MM.1S (cell line): ENCODE measurements at regions not wholly inside any gene's neighbourhood (a gene's known extent, or its start where the extent isn't known, plus 50 kb on each side); places are given as distances from the start of the nearest gene placed in this dataset.

Experiments used
- DNase-seq: peaks from one replicate; pipeline ENCODE4 v3.0.0-alpha.2; 2015
- H2AFZ ChIP-seq: fragments of 300-600 bp; sonication (generic); 2 replicates; pipeline ENCODE4 v1.6.0; 2016; ENCODE audit warnings: antibody characterized with exemption, low read length
- H3F3A ChIP-seq: fragments of 300-600 bp; sonication (generic); 2 replicates; pipeline ENCODE4 v1.6.1; 2016; ENCODE audit warnings: mild to moderate bottlenecking, antibody characterized with exemption, low read length, moderate library complexity, mixed read lengths; ENCODE audit not compliant: insufficient read depth
- H3K27ac ChIP-seq: fragments of 300-600 bp; sonication (generic); 2 replicates; pipeline ENCODE4 v1.5.1; 2016; ENCODE audit warnings: mild to moderate bottlenecking, low read length
- H3K27me3 ChIP-seq: fragments of 300-600 bp; sonication (generic); replicated peaks from 2 replicates; pipeline ENCODE4 v1.6.0; 2016; ENCODE audit warnings: low read length; ENCODE audit not compliant: insufficient read depth
- H3K36me3 ChIP-seq: fragments of 300-600 bp; sonication (generic); replicated peaks from 2 replicates; pipeline ENCODE4 v1.6.1; 2016; ENCODE audit warnings: mild to moderate bottlenecking, low read length, mixed read lengths; ENCODE audit not compliant: insufficient read depth
- H3K4me1 ChIP-seq: fragments of 300-600 bp; sonication (generic); 2 replicates; pipeline ENCODE4 v1.6.1; 2016; ENCODE audit warnings: low read length, mixed read lengths
- H3K4me2 ChIP-seq: fragments of 300-600 bp; sonication (generic); 2 replicates; pipeline ENCODE4 v1.6.0; 2016; ENCODE audit warnings: low read depth, low read length
- H3K4me3 ChIP-seq: fragments of 300-600 bp; sonication (generic); 2 replicates; pipeline ENCODE4 v1.5.1; 2016; ENCODE audit warnings: low read length, mixed read lengths
- H3K79me2 ChIP-seq: fragments of 300-600 bp; sonication (generic); 2 replicates; pipeline ENCODE4 v1.6.1; 2016; ENCODE audit warnings: mixed run types, low read length, mixed read lengths
- H3K9ac ChIP-seq: fragments of 300-600 bp; sonication (generic); 2 replicates; pipeline ENCODE4 v1.6.1; 2016; ENCODE audit warnings: low read length, mixed read lengths
- H3K9me2 ChIP-seq: fragments of 300-600 bp; sonication (generic); replicated peaks from 2 replicates; pipeline ENCODE4 v1.6.1; 2016; ENCODE audit warnings: mild to moderate bottlenecking, low read length, mixed read lengths; ENCODE audit not compliant: insufficient read depth
- H3K9me3 ChIP-seq: fragments of 300-600 bp; sonication (generic); replicated peaks from 2 replicates; pipeline ENCODE4 v1.6.1; 2016; ENCODE audit warnings: mild to moderate bottlenecking, low read length, mixed read lengths; ENCODE audit not compliant: insufficient read depth
- H4K20me1 ChIP-seq: fragments of 300-600 bp; sonication (generic); 2 replicates; pipeline ENCODE4 v1.6.1; 2016; ENCODE audit warnings: mild to moderate bottlenecking, low read length, moderate library complexity, mixed read lengths; ENCODE audit not compliant: insufficient read depth
- EZH2 ChIP-seq: fragments of 300-600 bp; sonication (generic); optimal IDR thresholded peaks from 2 replicates; pipeline ENCODE3; 2017; ENCODE audit warnings: low read depth, mild to moderate bottlenecking, antibody characterized with exemption, low read length, mixed read lengths
- EZH2phosphoT487 ChIP-seq: fragments of 300-600 bp; sonication (generic); IDR thresholded peaks from 2 replicates; pipeline ENCODE4 v1.6.1; 2018; ENCODE audit warnings: antibody characterized with exemption, low read length
- TF ChIP-seq, protein P1 (sequence below): fragments of 300-600 bp; sonication (generic); IDR thresholded peaks from 2 replicates; pipeline ENCODE4 v1.5.1; 2016; ENCODE audit warnings: antibody characterized with exemption, low read length, mixed read lengths

DNA sequence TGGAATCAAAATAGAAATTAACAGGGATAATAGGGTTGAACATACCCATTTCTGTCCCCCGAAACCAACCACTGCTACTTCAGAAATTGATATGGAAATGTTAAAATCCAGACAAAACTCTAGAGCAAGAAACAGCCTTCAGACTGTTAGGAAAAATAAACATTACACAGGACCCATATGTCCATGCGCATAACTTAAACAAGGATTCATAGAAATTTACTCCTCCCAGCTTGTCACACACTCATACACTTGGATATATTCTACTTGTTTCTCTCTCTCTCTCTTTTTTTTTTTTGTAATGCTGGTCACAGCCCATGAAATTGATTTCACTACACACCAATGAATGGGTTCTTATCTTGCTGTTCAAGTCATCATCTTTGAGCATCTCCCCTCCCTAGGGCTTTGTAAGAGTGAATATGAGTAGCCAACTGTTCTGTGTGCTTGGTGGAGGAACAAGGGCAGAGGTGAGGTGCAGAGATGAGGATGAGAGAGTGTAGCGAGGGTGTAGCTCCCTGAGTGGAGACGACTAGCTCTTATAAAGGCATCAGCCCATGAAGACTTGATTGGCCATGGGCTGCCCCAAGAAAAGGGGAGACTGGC is 61.8 kb upstream of the MLN start:
- H3K36me3 ChIP-seq = no peaks in the 10 kb centered on the region
- no peak overlapping the region for H3K9ac ChIP-seq
- H3K9me2 ChIP-seq = no peaks in the 10 kb centered on the region
- TF ChIP-seq EZH2 = no peak
- no peak for TF ChIP-seq EZH2phosphoT487
- TF ChIP-seq, protein P1, sequence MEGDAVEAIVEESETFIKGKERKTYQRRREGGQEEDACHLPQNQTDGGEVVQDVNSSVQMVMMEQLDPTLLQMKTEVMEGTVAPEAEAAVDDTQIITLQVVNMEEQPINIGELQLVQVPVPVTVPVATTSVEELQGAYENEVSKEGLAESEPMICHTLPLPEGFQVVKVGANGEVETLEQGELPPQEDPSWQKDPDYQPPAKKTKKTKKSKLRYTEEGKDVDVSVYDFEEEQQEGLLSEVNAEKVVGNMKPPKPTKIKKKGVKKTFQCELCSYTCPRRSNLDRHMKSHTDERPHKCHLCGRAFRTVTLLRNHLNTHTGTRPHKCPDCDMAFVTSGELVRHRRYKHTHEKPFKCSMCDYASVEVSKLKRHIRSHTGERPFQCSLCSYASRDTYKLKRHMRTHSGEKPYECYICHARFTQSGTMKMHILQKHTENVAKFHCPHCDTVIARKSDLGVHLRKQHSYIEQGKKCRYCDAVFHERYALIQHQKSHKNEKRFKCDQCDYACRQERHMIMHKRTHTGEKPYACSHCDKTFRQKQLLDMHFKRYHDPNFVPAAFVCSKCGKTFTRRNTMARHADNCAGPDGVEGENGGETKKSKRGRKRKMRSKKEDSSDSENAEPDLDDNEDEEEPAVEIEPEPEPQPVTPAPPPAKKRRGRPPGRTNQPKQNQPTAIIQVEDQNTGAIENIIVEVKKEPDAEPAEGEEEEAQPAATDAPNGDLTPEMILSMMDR = no peak
- H3K4me2 ChIP-seq = no peak overlapping the region
- no peaks in the 10 kb centered on the region for H3K79me2 ChIP-seq
- H2AFZ ChIP-seq = no peak overlapping the region
- H3K27ac ChIP-seq = no peak overlapping the region
- H4K20me1 ChIP-seq = no peaks in the 10 kb centered on the region
- no peak overlapping the region for H3K4me3 ChIP-seq
- no peak for DNase-seq
- H3K9me3 ChIP-seq = no peaks in the 10 kb centered on the region
- H3K4me1 ChIP-seq = peaks cover 18% of the 10 kb centered on the region
- H3K27me3 ChIP-seq = no peaks in the 10 kb centered on the region
- peaks cover 14% of the 10 kb centered on the region for H3F3A ChIP-seq

DNA sequence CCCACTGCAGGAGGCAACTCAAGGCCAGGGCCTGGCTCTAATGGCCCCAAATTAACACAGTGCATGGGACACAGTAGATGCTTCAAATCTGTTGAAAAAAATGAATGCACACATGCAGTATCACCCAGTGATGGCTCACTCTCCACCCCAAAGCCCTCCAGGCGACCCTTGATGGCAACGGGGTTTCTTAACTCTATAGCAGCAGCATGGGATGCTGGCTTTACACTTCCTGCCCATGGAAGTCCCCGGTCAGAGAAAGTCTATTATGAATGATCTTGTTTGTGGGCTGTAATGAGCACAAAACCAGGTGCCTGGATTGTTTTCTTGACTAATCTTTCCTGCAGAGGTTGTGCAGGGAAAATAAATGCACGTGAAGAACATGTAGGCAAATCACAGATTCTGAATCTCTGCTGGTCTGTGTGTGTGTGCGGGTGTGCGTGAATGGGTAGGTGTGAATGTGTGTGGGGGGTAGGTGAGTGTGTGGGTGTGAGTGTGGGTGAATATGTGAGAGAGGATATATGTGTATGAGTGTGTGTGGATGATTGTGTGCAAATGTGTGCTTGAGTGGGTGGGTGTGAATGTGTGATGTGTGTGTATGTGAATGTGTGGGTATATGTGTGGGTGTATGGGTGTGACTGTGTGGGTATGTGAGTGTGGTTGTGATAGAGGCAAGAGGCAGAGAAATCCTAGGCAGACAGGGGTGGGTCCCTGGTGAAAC is 60.1 kb upstream of the MLN start:
- H3K9me3 ChIP-seq = no peaks in the 10 kb centered on the region
- no peaks in the 10 kb centered on the region for H3K79me2 ChIP-seq
- no peak overlapping the region for H3K9ac ChIP-seq
- no peak overlapping the region for H3K4me3 ChIP-seq
- no peaks in the 10 kb centered on the region for H3K9me2 ChIP-seq
- no peaks in the 10 kb centered on the region for H4K20me1 ChIP-seq
- peaks cover 18% of the 10 kb centered on the region for H3F3A ChIP-seq
- TF ChIP-seq EZH2phosphoT487 = no peak
- TF ChIP-seq, protein P1 = no peak
- TF ChIP-seq EZH2 = no peak
- no peak overlapping the region for H2AFZ ChIP-seq
- no peak overlapping the region for H3K4me2 ChIP-seq
- DNase-seq = no peak
- no peaks in the 10 kb centered on the region for H3K27me3 ChIP-seq
- H3K27ac ChIP-seq = no peak overlapping the region
- no peaks in the 10 kb centered on the region for H3K36me3 ChIP-seq
- peaks cover 29% of the 10 kb centered on the region for H3K4me1 ChIP-seq

DNA sequence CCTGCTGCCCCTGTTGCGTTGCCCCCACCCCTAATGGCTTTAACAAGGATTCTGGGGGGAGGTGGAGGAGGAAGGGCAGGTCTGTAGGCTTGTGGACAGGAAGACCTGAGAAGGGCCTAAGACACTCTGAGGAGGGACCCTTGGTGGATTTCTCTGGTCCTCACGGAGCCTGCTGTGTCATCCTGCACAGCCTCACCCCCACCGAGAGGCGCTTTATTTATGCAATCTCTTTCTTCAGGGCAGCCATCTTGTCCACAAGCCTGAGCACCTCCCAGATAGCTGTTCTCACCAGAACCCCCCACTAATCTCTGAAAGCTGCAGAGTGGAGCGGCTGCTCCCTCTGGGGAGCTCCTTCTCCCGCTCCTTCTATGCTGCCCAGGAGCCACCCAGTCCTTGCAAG is 59.3 kb upstream of the MLN start:
- Histone ChIP-seq H3K79me2 (no peaks in the 10 kb centered on the region), H3F3A (peaks cover 18% of the 10 kb centered on the region), H3K27ac (no peak overlapping the region), H3K4me2 (no peak overlapping the region), H4K20me1 (no peaks in the 10 kb centered on the region), H3K9me3 (no peaks in the 10 kb centered on the region), H3K4me3 (no peak overlapping the region), H2AFZ (no peak overlapping the region), H3K9me2 (no peaks in the 10 kb centered on the region), H3K9ac (no peak overlapping the region), H3K27me3 (no peaks in the 10 kb centered on the region), H3K36me3 (no peaks in the 10 kb centered on the region), H3K4me1 (peaks cover 30% of the 10 kb centered on the region)
- DNase-seq = no peak
- TF ChIP-seq, protein P1 = no peak
- no peak for TF ChIP-seq EZH2phosphoT487
- no peak for TF ChIP-seq EZH2
